MCF 10A (cell line): ENCODE measurements at regions not wholly inside any gene's neighbourhood (a gene's known extent, or its start where the extent isn't known, plus 50 kb on each side); places are given as distances from the start of the nearest gene placed in this dataset.
A peak's percentile ranks its signal among the peaks of the same experiment; 100 is the strongest.

Experiments
- BruUV-seq: library from RNA; stranded (reverse); fragments of 400-500 nt; replicated peaks from 2 replicates; lab custom pipeline; 2021; lab: Mats Ljungman, UMichigan
- CTCF ChIA-PET: fragments of 300-600 bp; sonication (Branson Sonifier 250); formaldehyde crosslinking; extraction: SDS; loops from one replicate; lab custom pipeline; 2021; ENCODE audit warnings: antibody characterized with exemption, inconsistent platforms; lab: Yijun Ruan, JAX
- POLR2A ChIA-PET: fragments of 300-600, 350-650 bp; sonication (Branson Sonifier 250); formaldehyde crosslinking; extraction: SDS; loops from one replicate; lab custom pipeline; 2020; ENCODE audit warnings: antibody characterized with exemption, inconsistent platforms; lab: Yijun Ruan, JAX
- DNase-seq: peaks from one replicate; pipeline ENCODE4 v3.0.0-alpha.2; 2018; ENCODE audit not compliant: unreplicated experiment
- H3K27ac Mint-ChIP-seq: one replicate; pipeline ENCODE4 v1.8.0; 2022; ENCODE audit warnings: mild to moderate bottlenecking, low read depth, mixed read lengths; ENCODE audit not compliant: unreplicated experiment
- H3K27me3 Mint-ChIP-seq: one replicate; pipeline ENCODE4 v1.8.0; 2022; ENCODE audit warnings: mixed read lengths; ENCODE audit not compliant: insufficient read depth, unreplicated experiment
- H3K36me3 Mint-ChIP-seq: one replicate; pipeline ENCODE4 v1.8.0; 2022; ENCODE audit warnings: mild to moderate bottlenecking, moderate library complexity, mixed read lengths; ENCODE audit not compliant: insufficient read depth, unreplicated experiment
- H3K4me1 Mint-ChIP-seq: one replicate; pipeline ENCODE4 v1.8.0; 2022; ENCODE audit warnings: mixed read lengths; ENCODE audit not compliant: insufficient read depth, unreplicated experiment
- H3K4me3 Mint-ChIP-seq: one replicate; pipeline ENCODE4 v1.8.0; 2022; ENCODE audit warnings: mild to moderate bottlenecking, moderate library complexity, mixed read lengths; ENCODE audit not compliant: unreplicated experiment
- H3K9me3 Mint-ChIP-seq: one replicate; pipeline ENCODE4 v1.8.0; 2022; ENCODE audit warnings: mixed read lengths; ENCODE audit not compliant: unreplicated experiment
- intact Hi-C: fragments of 100-400 bp; cut with micrococcal nuclease; formaldehyde crosslinking; loops from 2 replicates; pipeline ENCODE4 v1.14.1; 2022
- TF ChIP-seq, protein P1 (sequence below): fragments of 200-600 bp; IDR thresholded peaks from one replicate; pipeline ENCODE4 v1.8.0; 2022; ENCODE audit warnings: antibody characterized with exemption, mild to moderate bottlenecking; ENCODE audit not compliant: unreplicated experiment

DNA sequence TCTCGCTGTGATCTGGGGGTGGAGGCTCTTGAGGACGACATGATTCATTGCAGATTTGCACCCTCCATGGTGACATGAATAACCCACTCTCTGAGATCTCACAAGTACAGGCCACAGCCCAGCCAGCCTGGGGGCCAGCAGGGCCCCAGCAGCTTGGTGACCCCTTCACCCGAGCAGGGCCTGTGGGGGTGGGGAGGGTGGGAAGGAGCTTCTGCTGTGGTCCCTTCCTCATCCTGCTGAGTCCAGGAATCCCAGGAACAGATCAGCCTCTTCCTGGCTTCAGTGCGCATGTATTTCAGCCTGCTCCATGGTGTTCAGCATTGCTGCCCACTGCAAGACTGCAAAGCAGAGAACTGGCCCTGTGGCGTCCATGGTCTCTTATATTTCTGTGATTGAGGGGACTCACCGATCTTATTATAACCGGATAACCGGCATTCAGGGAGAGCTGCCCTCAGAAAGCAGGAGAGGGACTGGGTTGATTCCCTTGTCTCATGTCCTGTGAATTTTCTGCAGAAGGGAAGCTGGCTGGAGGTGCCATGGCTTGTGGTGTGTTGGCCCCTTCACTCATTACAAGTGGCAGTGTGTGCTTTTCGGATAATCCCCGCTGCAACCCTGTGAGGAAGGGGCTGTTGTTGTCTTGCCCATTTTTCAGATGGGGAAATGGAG lies 118.8 kb upstream of the FRMD1 start:
- BruUV-seq = no TSS peak
- H3K4me1 Mint-ChIP-seq = no peaks in the 10 kb centered on the region

DNA sequence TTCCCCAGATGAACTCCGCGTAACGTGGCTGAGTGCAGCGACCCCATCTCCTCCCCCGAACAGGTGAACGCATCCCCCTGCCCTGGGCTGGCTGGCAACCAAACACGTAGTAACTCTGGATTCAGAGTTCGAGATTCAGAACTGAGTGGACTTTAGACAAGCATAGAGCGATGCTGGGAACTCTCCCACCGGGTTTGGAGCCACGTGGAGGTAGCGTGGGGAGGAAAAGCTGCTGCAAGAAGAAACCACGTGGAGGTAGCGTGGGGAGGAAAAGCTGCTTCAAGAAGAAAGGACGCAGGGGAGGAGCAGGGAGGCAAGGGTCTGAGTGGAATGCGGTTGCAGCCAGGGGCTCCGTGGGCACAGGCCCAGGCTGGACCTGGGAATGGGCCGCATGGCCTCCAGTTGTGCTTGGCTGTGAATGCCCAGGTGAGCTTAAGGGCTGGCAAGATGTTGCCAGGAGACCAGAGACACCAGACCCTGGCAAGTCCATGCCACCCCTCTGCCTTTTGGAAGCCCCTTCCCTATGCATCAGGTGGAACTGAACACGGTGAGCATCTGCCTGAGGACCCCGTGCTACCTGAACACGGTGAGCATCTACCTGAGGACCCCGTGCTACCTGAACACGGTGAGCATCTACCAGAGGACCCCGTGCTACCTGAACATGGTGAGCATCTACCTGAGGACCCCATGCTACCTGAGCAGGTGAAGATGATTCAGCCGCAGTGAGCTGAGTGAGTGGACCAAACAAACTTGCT lies 118.0 kb upstream of the FRMD1 start:
- BruUV-seq = no TSS peak
- no peaks in the 10 kb centered on the region for H3K36me3 Mint-ChIP-seq
- no peak overlapping the region for H3K27ac Mint-ChIP-seq
- no peak for DNase-seq
- H3K4me3 Mint-ChIP-seq = no peak overlapping the region
- CTCF ChIA-PET = no interaction called here
- no peaks in the 10 kb centered on the region for H3K9me3 Mint-ChIP-seq
- TF ChIP-seq, protein P1, sequence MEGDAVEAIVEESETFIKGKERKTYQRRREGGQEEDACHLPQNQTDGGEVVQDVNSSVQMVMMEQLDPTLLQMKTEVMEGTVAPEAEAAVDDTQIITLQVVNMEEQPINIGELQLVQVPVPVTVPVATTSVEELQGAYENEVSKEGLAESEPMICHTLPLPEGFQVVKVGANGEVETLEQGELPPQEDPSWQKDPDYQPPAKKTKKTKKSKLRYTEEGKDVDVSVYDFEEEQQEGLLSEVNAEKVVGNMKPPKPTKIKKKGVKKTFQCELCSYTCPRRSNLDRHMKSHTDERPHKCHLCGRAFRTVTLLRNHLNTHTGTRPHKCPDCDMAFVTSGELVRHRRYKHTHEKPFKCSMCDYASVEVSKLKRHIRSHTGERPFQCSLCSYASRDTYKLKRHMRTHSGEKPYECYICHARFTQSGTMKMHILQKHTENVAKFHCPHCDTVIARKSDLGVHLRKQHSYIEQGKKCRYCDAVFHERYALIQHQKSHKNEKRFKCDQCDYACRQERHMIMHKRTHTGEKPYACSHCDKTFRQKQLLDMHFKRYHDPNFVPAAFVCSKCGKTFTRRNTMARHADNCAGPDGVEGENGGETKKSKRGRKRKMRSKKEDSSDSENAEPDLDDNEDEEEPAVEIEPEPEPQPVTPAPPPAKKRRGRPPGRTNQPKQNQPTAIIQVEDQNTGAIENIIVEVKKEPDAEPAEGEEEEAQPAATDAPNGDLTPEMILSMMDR = no peak
- intact Hi-C loops = no loop called here
- POLR2A ChIA-PET = no interaction called here
- H3K4me1 Mint-ChIP-seq = no peaks in the 10 kb centered on the region
- peaks cover 53% of the 10 kb centered on the region for H3K27me3 Mint-ChIP-seq

More for the DNA sequence above, 118.8 kb upstream of the FRMD1 start:
- Mint-ChIP-seq H3K4me3 (no peak overlapping the region), H3K9me3 (no peaks in the 10 kb centered on the region), H3K36me3 (no peaks in the 10 kb centered on the region), H3K27ac (no peak overlapping the region), H3K27me3 (peaks cover 46% of the 10 kb centered on the region)
- TF ChIP-seq, protein P1 = no peak
- no peak for DNase-seq
- intact Hi-C loops = no loop called here
- POLR2A ChIA-PET = no interaction called here
- CTCF ChIA-PET = no interaction called here

DNA sequence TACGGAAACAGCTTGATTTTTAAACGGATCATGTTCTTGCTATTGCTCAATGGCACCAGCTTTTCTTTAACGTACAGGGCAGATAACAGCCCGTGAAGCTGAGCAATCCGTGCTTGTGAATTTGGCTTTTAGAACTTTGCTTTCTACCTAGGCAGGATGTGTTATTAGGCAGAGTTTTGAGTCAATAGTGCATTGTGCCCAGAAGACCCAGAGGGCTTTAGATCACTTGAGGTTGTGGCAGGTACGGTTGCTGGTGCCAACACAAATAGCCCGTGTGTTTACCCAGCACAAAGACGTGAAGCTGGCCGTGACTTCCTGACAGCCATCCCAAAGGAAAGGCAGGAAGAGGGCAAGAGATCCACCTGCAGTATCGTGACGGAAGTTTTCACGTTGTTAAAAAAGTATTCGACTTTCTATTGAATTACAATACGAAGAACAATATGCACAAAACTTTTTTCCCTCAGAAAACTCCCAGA lies 117.4 kb upstream of the FRMD1 start:
- TF ChIP-seq, protein P1 = no peak

DNA sequence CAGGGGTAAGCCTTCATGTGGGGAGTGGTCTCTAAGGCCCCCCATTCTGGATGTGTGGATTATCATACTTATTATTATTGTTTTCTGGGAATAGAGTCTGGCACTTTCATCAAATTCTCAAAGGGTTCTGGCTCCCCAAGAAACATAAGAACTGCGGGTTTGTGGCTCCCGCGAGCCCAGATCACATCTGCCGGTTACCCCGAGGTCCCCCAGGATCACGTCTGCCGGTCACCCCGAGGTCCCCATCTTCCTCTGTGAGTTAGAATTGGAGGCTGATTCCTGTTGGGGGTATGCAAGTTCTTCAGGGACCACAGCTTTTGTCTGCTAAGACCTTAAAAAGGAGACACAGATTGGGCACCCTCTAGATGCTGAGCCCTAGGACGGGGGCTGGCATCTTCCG lies 116.7 kb upstream of the FRMD1 start:
- Mint-ChIP-seq H3K9me3 (no peaks in the 10 kb centered on the region), H3K27me3 (peaks cover 66% of the 10 kb centered on the region), H3K4me1 (no peaks in the 10 kb centered on the region), H3K27ac (no peak overlapping the region), H3K4me3 (no peak overlapping the region), H3K36me3 (no peaks in the 10 kb centered on the region)
- TF ChIP-seq, protein P1 = no peak
- CTCF ChIA-PET = interaction anchor here (0.8 kb wide), 1 partner anchor 44 kb away, joined by 3 read pairs; no protein-coding TSS in a partner anchor
- intact Hi-C loops = no loop called here
- BruUV-seq = no TSS peak
- POLR2A ChIA-PET = no interaction called here
- no peak for DNase-seq

More for the DNA sequence above, 117.4 kb upstream of the FRMD1 start:
- no peak overlapping the region for H3K4me3 Mint-ChIP-seq
- DNase-seq = peak; percentile 48
- H3K27me3 Mint-ChIP-seq = peaks cover 59% of the 10 kb centered on the region
- BruUV-seq = no TSS peak
- ChIA-PET CTCF (no interaction called here), POLR2A (no interaction called here)
- H3K36me3 Mint-ChIP-seq = no peaks in the 10 kb centered on the region
- intact Hi-C loops = no loop called here
- no peaks in the 10 kb centered on the region for H3K9me3 Mint-ChIP-seq
- H3K27ac Mint-ChIP-seq = no peak overlapping the region
- H3K4me1 Mint-ChIP-seq = no peaks in the 10 kb centered on the region
